HG02759 (cell line): ENCODE measurements at regions not wholly inside any gene's neighbourhood (a gene's known extent, or its start where the extent isn't known, plus 50 kb on each side); places are given as distances from the start of the nearest gene placed in this dataset.
"Not testable (repeated sequence)": the region's sequence is repeated elsewhere in the genome, so short reads cannot be mapped to it uniquely, and the experiment has no call there.

ENCODE experiments used
- ATAC-seq: cut with Tn5 transposase; IDR thresholded peaks from one replicate; pipeline ENCODE4 v1.9.1; 2021; ENCODE audit warnings: mild to moderate bottlenecking, moderate library complexity; ENCODE audit not compliant: unreplicated experiment

DNA sequence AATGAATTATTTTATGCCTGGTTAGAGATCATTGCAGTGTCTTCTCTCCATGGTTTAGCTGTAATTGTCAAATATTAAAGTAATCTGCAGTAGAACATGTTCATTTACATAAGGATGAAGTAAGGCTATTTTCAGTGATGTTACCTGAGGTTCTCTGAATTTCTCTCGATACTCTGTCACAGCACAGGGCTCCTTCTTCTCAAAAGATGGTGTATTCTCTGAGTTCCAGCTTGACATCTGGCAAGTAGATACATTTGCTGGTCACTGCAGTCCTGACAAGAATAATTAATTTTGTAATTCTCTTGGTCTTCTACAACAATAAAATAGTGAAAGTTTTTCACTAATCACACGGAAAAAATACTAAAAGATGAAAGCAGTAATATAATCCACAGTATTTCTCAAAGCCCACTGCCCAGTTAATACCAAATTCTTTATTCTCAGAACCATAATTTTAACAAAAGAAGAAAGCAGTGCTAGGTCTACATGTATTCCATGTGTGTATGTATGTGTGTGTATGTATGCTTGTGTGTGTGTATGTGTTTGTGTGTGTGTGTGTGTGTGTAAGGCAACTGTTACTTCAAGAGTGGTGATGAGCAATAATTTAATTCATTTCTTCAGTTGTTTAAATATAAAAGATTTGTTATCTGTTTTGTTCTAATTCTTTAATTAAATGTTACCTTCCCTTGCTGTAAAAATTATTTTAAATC, 1165.5 kb upstream of the SLC39A10 start:
- no peak for ATAC-seq

DNA sequence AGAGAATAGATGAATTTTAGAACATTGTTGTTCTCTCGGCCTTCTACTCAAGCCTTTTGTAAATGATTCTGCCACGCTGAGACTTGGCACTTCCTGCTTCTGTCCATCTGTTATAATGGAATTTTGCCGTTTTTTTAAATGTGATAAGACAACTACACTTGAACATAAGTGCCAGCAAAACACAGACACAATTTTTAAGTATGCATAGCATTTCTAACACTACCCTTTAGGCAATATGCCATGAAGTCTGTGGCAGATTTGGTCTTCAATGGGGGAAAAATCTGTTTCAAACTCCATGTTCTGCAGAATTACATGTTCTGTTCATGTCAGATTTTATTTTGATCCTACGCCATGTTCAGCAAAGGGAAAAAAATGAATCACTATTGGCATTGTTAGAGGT, 1170.7 kb upstream of the SLC39A10 start:
- no peak for ATAC-seq

DNA sequence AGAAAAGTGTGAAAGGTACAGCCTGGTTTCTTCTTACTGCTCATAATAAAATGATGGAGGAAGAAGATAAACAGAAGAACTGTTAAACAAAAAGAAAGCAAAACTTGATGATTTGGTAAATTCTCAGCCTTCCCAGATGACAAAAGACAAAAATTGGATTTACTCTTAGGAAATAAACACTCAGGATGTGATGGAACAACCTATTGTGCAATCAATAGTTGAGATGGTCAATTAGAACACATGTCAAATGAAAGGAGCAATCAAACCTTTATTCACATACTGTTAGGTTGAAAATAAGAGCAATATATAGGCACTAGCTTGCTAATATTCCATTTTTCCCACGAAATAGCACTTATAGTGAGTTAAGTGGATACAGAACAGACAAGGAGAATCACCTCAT, 1174.0 kb upstream of the SLC39A10 start:
- ATAC-seq = no peak

DNA sequence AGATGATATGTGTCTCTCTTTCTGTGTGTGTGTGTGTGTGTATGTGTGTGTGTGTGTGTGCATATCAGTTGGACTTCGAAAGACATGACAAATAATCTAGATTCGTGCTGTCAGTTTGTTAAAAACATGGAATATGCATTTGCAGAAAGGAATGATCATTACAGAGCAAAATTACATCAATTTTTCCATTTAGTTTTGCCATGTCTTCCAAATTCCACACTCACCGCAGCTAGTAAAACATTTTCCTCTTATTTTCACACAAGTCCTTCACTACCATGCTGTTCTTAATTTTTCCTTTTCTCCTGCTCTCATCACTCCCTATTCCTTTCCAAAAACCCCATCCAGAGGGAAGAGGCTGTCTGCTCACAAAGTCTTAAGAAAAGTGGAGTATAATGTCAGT, 1191.4 kb upstream of the SLC39A10 start:
- ATAC-seq = no peak

DNA sequence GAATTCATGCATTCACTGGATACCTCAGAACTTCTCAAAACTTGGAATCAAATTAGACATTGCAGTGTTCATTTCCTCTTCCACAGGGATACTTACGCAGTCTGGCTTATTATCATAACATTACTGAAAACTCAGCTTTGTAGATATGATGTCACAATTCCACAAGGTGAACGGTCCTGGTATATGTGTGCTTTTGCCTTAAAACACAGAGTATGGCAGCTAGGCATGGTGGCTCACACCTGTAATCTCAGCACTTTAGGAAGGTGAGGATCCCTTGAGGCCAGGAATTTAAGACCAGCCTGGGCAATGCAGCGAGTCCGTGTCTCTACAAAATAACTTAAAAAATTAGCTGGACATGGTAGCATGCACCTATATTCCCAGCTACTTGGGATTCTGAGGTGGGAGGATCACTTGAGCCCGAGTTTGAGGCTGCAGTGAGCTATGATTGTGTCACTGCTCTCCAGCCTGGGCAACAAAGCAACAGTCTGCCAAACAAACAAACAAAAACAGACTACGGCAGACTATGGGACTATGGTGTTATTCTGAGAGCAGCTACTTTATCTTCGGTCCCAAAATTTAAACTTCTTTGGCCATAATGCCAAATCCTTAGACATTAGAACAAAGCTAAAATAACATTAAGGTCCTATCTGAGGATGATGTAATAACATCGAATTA, 1191.9 kb upstream of the SLC39A10 start:
- ATAC-seq = no peak

DNA sequence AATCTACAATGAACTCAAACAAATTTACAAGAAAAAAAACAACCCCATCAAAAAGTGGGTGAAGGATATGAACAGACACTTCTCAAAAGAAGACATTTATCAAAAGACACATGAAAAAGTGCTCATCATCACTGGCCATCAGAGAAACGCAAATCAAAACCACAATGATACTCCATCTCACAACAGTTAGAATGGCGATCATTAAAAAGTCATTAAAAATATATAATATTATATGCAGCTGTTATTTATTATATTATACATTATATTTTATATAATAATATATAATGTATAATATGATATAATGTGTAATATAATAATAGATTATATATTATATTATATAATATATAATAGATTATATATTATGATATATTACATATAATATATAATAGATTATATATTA, 1194.1 kb upstream of the SLC39A10 start:
- ATAC-seq = not testable (repeated sequence)

DNA sequence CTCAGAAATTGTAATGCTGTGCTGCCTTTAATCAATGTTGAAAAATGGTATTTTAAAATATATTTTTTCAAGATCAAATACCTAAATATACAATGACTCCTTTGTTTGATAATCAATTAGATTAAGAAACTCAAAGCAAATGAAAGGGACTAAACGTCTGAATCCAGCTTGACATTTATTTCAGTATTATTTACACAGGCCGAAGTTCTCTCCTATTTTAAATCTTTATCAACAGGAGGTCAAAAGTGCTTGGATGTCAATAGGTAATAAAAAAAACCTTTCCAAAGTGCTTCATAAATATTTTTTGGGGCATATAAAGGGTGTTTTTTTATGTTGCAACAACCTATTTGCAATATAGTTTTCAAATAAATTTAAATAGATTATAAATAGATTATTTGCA, 1201.7 kb upstream of the SLC39A10 start:
- no peak for ATAC-seq

DNA sequence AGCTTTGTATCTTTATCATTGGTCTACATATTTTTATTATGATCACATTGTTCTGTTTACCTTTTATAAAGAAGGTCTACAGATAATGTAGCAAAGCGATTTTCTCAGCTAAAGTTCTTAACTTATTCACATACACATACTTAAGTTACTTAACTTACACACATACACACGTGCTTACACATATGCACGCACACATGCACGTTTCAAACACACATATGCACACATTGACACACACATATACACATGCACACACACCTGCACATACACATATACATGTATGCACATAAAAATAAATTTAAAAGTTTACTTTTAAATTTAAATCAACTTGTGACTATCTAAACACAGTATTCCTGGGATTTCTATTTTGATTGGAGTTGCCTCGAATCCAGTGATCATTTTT, 1204.5 kb upstream of the SLC39A10 start:
- no peak for ATAC-seq

DNA sequence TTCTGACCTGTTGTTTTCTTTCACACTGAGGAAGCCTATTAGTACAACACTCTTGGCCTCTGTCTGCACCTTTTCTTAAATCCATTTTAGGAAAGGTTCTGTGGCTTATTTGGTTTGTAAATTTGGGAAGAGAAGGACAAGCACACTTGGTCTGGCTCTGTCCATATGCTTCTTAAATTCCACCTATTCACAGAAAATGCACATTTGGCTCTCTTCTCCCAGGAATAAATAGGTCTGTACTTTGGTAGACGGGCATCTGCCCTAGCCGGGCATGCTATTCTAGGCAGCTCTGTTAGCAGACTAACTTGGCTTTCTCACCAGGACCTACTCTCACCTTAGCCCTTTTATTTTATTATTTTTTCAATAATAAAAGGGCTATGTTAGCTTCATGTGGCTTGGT, 1211.8 kb upstream of the SLC39A10 start:
- no peak for ATAC-seq

DNA sequence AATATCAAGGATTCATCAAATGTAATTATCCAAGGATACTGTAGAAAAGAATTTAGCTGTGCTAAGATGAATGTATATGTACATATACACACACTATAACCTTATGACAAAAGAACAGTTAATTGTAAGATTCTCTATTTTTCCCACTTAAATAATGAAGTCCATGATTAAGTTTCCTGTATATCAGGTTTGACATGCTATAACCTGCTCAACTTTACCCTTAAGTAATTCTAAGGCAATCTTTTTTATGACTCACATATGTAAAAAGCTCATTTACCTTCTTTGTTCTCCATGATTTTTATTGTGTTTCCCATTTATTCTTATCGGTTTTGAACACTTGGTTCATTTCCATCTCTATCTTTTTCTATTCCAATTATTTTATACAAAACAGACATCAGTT, 1213.1 kb upstream of the SLC39A10 start:
- ATAC-seq = no peak

DNA sequence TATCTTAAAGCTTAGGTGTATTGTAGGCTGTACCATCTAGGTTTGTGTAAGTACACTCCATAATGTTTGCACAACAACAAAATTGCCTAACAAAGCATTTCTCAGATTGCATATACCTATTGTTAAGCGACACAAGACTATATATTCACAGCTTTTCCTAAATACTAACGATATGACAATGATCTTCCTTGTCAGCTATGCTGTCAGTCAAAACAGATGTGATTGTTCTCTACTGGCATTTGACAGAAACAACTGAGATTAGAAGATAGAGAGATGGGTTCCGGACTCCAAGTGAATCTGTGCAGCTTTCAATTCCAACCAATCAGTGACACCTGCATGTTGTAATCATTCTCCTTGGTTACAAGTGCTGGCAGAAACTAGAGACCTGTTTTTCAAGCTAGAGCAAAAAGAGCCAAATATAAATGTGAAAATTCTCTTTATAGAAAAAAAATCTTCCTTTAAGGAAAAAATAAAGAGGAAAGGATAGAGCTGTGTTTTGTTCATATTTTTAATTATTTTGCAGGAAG, 1232.3 kb upstream of the SLC39A10 start:
- ATAC-seq = no peak

DNA sequence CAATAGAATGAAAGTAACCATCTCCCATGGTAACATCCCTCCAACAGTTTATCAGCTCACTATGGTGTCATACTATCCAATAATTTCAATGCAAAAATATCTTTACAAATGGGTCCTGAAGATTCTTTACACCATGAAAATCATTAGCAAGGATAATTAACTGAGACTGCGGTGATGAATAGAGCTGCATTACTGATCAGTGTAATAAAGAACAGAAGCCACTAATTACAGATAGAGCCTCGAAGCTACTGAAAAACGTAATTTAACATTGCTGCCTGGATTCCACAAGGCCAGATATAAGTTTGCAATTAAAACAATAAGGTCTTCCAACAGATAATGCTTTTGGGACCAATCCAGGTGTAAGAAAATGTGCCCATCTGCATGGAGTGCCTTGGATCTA, 1245.8 kb upstream of the SLC39A10 start:
- no peak for ATAC-seq

DNA sequence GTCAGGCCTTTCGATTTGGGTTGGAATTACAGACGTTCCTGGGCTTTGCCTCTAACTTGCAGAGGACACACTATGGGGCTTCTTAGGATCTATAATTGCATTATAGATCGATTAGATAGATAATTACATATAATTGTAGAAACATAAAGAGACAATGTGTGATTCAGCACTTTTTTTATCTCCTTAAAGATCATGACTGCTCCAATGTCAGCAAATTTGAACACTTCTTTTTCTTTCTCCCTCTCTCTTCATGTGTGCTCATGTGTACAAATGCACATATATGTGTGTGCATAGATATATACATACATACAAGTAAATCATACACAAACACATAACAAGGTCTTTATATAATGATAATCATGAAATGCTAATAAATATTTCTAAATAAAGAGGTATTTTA, 1261.2 kb upstream of the SLC39A10 start:
- ATAC-seq = no peak

DNA sequence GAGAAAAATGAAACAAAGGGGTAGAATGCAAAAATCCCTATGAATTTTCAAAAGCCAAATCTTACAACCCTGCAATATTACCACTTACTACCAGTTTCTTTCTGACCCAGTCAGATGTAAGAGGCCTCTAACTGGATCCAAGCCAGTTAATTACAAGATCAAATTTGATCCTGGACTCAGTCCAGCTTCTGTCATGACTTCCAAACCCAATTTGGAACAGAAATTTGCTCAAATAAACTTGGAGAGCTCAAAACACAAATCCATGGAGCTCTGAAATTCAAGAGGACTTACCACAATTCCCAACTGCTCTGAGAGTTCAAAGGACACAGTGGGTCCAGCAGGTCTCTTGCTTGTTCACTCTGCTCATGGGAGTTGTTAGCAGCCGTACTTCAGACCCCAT, 1271.7 kb upstream of the SLC39A10 start:
- ATAC-seq = no peak

DNA sequence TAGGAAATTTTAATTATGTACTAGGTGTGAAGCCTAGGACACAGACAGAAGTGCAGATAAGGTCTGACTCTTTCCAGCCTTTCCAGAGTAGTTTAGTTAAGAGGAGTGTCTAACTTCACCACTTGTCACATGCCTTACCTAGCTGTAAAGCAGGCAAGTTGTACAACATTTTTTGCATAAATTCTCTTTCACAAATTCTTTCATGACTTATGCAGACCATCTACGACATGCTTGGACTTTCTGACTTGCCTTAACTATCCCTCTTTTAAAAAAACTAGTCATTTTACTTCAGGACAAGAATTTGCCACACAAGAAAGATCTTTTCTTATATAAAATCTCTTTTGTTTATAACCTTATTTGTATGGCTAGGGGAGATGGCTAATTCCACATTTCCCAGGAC, 1273.6 kb upstream of the SLC39A10 start:
- no peak for ATAC-seq

DNA sequence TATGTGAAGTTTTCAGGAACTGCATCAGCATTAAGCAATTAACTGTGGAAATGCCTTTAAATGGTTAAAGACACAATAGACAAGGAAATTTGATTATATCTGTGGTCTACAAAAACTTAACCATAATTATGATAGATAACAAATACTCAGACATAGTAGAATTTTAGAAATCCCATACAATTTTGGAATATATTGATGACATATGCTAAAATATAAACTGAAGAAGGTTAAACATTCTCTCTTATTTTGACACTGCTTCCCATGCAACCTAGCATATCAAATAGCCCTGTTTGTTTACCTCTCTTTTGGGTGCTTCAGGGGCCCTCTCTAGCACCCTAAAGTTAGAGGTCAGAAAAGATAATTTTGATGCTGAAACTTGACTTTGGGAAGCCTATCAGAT, 1274.8 kb upstream of the SLC39A10 start:
- ATAC-seq = no peak

DNA sequence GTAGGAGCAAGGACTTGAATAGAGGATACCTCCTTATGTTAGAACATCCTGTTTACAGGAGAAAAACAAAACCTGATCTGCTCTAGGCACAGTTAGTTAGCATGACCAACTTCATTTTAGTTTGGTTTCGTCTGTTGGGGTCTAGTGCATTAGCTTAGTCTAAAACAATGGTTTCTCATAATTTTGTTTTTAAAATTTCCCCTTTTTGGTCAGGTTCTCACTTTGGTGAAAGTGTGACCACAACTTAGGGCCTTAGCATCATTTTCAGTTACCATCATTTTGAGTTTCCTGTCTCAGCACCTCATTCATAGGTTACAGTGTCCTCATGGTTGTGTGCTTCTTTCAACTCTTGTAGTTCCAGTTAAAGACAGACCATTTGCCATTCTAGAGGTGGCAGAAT, 1277.0 kb upstream of the SLC39A10 start:
- ATAC-seq = peak; percentile 49

DNA sequence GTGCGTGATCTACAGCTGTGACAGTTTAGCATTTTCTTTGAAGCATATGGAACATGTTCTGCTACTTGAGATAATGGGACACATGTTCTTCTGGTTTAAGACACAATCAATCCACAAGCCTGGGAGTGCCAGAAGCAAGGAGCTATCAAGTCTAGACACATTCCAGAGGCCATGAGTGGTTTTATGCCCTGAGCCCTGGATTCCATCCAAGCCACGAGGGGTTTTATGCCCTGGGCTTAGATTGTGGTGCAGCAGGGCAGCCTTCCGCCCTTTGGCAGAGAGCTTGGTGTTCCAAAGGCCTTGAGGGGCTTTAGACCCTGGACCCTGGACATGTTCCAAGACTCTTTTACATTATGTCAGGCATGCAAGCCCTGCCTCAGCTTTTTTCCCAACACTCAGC, 1289.6 kb upstream of the SLC39A10 start:
- ATAC-seq = not testable (repeated sequence)

DNA sequence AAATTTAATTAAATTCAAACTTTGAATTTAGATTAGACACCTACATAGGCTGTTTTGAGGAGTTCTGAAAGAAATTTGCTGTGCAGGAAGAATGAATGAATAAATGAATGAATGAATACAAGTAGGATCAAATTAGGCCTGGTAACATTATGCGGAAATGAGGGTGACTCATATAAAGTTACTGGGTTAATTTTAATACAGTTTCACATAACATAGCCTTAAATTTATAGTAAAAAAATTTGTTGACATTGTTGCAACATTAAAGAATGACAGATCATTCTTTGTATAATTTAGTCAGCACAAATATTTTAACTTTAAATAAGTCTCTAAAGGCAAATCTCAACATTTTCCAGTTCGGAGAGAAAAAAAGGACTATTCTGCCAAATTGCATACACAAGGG, 1293.1 kb upstream of the SLC39A10 start:
- no peak for ATAC-seq

DNA sequence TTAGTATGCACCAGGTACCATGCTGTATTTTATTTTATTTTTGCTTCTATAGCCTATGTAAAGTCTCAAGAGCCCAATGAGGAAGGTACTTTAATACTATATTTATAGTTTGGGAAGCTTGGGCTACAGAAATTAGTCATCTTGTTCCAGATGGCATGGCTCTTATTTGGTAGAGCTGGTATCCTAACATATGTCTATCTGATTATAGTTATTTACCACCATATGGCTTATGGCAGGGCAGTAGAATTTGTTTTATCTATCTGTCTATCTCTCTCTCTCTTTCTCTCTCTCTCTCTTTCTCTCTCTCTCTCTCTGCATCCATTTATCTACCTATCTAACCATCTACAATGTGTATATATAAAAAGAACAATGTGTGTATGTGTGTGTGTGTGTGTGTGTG, 1293.7 kb upstream of the SLC39A10 start:
- no peak for ATAC-seq

DNA sequence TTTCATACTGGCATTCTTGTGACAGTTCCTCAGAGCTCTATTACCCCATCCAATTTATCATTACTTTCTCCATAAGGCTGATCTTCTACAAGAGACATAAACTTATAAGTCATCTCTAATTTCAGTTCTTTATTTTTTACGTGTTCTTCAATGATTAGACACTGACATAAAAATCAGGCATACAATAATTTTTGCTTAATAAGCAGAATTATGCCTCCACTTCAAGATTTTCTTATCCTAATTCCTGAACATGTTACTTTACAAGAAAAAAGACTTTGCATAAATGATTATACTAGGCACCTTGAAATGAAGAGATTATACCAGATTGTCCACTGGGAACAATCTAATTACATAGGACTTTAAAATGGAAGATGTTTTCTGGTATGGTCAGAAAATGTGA, 1304.5 kb upstream of the SLC39A10 start:
- no peak for ATAC-seq

DNA sequence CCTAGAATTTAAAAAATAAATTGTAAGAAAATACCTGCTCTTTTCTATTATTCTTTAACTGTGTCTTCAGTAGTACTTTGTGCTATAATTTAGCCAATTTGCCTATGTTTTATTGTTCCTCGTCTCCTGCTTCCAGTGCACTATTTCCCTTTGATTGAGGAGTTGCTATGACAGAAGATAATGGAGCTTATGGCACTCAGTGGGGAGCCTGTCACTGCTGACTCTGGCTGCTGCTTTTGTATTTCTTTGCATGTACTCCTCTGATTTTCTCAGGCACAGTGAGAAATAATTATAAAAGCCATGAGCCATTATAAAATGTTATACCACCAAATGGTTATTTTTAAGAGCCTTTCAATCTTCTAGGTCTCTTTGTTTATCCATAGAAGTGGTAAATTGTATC, 1310.8 kb upstream of the SLC39A10 start:
- ATAC-seq = no peak

DNA sequence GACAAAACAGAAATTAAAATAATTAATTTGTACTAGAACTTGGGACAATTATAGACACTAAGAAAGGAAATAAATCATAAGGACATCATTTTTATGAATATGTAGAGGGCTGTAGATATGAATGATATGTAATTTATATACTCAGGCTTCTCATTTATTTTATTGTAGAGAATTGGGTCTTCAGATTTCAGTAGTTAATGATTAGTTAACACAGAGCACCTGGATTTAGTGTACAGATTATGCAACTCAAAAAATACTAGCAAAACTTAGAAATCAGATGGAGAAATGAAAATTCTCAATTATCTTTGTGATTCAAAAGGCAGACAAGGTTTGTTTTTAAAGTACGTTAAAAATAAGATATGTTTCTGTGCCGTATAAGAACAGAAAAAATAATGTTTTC, 1311.7 kb upstream of the SLC39A10 start:
- no peak for ATAC-seq
